Activated CD4-positive, alpha-beta T cell treated with anti-CD3 and anti-CD28 coated beads, Interleukin-2, amount 50 U/mL, for 24 hours (primary cell): ENCODE measurements at regions not wholly inside any gene's neighbourhood (a gene's known extent, or its start where the extent isn't known, plus 50 kb on each side); places are given as distances from the start of the nearest gene placed in this dataset.
"Not testable (repeated sequence)": the region's sequence is repeated elsewhere in the genome, so short reads cannot be mapped to it uniquely, and the experiment has no call there.

Experiments
- DNase-seq, 2 donors: peaks; one replicate each; pipeline ENCODE4 v3.0.0-alpha.2; 2020; ENCODE audit warnings: low read depth in 1 of 2, low spot score in 1 of 2

DNA sequence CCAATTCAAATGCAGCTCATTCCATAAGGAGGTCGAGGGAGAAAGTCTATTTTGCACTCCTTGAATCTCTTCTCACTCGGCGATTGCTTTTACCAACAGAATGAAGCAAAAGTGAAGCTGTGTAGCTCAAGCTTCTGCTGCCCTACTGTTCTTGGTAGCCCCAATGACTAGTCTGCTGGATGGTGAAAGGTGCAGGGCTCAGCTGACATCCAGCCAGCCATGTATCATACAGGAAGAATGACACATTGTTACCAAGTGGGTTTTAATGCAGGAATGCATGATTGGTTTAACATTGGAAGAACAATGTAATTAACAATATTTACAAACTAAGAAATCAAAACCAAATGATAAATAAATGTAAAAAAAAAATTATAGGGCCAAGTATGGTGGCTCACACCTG is 286.2 kb upstream of the HSFY2 start:
- no peak for DNase-seq

DNA sequence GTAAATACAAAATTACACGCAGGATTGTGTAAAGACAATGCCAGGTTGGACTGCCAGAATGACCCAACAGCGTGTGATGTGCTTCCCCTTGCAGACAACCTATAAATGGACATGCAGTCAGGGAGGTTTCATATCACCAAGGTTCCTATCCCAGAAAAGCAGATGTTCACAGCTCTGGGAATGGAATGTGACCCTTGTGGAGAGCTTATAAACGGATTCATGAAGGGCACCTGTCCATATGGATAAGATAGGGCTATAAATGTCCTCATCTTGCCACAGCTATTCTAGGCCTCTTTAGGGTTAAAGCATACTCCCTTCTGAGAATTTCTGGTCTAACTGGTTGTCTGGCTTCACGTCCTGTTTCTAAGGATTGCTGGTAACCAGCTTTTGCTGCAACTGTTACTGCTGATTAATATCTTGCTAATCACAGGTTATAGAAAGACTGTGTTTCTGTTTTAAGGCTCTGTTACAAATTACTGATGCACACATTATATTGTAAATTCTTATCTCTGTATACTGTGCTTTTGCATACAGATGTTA is 285.4 kb upstream of the HSFY2 start:
- DNase-seq, result no peak

DNA sequence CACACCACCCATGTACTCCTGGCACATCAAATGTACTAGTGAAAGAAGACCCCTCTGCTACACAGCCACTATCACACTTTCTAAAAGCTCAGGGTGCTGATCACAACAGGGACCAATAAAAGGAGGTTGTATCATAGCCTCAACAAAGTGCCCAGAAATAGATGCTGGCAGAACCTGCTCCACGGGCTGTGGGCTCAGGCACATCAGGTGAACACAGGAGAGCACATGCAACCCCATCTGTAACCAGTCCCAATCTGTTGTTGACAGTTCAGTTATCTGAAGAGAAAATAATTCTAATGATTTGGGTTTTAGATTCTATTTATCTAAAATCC is 282.6 kb upstream of the HSFY2 start:
- no peak for DNase-seq

DNA sequence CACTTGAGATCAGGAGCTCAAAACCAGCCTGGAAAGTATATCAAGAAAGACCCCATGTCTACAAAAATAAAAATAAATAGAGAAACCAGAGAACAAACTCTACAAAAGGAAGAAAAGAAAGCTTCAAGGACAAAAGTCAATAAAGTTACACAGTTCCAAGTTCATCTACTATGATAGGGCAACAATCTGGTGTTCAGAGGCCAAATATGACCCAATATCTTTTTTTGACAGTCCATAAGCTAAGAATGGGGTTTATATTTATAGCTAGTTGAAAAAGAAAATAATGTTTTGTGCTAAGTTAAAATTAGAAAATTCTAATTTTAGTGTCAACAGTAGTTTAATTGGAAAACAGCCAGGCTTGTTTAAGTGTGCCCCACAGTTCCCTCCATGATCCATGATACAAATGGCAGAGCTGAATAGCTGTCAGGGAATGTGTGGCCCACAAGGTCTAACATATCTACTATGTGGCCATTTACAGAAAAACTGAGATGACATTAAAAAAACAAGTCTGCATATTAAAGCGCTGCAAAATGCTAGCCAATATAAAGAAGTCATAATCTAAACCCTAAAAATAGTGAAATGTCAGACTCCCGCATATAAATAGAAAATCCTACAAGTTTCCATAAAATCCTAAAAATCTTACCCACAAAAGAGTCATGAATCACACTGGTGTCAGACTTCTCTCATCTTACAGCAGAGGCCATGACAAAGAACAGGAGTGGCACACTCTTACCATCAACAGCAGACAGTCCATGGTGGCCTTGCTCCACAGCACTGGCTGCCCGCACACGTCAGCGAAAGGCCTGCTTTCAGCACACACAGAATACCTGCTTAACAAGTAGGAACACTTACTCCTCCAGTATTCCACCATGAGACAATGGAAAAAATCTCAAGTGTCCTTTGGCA is 281.9 kb upstream of the HSFY2 start:
- DNase-seq, result no peak

DNA sequence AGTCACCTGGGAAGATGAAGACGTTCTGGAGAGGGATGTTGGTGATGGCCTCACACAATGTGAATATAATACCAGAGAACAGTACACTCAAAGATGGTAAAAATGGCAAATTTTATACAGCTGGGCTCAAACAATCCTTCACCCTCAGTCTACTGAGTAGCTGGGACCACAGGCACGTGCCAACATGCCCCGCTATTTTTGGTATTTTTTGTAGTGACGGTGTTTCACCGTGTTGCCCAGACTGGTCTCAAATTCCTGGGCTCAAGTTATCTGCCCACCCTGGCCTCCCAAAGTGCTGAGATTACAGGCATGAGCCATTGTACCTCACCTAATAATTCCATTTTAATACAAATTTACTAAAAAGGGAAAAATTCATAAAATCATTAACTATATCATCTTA is 280.3 kb upstream of the HSFY2 start:
- DNase-seq, result no peak

DNA sequence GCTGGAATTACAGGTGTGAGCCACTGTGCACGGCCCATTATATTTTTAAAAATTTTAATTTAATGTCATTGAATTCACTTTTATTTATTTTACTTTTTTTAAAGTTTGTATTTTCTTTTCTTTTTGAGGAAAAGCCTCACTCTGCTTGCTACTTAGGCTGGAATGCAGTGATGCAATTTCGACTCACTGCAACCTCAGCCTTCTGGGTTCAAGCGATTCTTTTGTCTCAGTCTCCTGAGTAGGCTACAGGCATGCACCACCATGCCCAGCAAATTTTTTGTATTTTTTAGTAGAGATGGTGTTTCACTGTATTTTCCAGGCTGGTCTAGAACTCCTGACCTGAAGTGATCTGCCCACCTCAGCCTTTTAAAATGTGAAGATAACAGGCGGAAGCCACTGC is 277.5 kb upstream of the HSFY2 start:
- DNase-seq, result no peak

DNA sequence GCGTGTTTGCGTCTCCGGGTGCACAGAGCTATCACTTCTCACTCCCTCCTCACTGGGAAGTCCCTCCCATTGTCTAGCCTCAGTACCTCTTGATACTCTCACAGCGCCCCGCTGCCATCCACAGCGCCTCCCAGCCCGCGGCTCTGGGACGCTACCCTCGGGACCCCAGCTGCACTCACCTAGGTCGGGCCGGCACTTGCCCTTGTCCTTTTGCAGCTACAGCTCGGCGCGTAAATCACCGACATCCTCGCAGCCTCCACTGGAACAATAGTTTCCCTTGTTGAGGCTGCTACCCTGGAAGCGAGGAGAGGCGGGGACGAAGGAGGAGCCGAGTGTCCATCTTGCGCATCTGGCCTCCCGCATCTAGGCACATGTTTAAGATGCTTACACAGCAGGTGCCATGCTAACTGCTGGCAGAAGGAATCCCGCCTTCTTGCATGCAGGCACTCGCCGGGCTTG is 269.5 kb upstream of the HSFY2 start:
- no peak for DNase-seq

DNA sequence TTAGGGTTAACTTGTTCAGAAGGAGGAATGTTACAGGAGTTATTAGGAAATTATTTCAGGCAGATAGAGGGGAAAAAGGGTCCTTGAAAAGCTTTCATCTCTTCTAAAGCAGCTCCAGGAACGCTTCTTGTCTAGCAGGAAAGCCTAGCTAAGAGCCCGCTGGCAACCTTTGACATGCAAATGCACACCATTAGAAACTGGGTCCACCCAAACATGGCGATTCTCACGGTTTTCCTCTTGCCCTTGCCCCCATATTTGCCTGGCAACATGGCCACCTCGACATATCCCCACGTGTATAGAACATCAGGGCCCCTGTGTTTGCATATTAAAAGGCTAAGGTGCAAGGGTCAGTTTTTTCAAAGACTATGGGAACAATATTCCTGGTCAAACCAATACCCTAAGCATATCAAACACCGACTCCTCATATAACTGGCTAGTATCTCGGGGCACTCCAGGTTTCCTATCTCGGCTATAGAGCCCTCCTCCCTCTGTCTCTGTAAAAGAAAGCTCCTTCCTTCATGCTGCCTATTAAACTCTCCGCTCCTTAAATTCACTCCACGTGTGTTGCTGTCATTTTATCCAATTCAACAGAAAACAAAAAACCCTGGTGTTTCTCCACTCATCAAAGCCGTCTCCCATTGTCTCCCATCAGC is 268.9 kb upstream of the HSFY2 start:
- DNase-seq, result no peak

DNA sequence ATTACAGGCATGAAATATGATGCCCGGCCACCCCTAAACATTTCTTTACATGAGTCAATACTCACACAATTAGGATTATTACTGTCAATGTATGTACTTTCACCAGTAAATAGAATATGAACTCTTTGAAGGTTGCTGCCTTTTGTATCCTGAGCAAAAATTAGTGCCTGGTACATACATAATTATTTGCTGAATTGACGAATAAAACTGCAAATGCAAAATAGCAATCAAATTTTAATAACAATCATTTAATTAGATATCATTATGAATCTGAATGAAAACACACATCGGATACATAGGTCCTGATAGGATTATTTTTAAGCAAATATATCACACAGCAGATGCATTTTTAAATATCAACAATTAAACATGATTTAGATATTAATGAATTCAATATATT is 253.1 kb upstream of the HSFY2 start:
- DNase-seq, result no peak

DNA sequence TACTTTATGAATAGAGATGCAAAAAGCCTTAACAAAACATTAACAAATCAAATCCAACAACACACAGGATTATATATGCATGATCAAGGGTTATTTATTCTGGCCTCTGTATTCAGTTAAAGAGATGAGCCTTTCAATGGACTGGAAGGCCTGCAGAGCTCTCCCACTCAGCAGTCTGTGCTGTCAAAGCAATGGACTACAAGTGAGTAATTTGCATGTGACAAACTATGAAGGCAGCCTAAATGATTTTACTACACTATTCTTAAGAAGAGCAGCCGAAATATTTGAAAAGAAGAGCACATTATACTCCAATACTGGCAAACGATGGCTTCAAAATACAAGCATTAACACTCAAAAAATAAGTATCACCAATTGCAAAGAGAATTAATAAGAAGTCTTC is 250.4 kb upstream of the HSFY2 start:
- no peak for DNase-seq

DNA sequence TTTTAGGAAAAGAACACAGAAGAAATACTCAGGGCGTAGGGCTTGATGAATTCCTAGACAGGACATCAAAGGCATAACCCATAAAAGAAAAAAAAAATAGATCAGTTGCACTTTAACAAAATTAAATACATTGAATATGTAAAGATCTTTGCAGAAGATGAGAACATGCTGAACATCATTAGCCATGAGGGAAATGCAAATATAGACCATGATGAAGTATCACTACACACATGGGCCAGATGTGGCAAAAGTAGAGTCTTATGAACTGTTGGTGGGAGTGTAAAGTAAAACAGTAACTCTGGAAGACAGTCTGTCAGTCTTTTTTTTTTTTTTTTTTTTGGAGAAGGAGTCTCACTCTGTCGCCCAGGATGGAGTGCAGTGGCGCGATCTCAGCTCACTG is 246.7 kb upstream of the HSFY2 start:
- DNase-seq, result no peak

DNA sequence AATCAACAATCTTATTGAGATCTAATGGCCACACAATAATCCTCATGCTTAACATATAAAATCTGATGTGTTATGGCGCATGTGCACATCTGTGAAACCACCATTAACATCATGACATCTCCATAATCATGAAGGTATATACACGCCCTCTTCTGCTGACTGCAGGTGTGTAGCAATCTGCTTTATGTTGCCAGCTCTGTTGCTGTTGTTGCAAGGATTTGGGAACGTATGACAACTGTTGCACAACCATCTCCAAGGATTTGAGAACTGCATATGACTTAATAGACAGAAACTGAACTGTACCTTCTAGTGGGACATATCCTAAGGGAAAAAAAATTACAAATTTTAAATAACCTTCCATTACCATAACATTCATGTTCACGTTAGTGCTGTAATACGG is 243.5 kb upstream of the HSFY2 start:
- no peak for DNase-seq

DNA sequence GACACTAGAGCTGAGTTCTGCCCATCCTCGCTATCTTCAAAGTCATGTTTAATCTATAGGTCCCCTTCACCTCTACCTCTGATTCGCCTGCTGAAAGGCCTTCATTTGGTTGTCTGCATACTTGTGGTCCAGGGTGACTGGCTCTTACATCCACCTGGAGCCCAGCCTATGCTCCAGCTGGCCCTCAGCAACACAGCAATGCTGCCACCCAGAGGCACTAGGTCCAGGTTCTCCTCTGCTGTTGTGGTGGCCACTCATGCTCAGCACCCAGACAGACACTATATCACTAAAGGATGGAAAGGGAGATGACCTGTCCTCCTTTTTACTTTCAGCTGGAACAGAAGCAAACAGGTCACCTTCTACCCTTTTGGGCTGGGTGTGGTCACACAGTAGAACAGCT is 242.3 kb upstream of the HSFY2 start:
- DNase-seq, result no peak

DNA sequence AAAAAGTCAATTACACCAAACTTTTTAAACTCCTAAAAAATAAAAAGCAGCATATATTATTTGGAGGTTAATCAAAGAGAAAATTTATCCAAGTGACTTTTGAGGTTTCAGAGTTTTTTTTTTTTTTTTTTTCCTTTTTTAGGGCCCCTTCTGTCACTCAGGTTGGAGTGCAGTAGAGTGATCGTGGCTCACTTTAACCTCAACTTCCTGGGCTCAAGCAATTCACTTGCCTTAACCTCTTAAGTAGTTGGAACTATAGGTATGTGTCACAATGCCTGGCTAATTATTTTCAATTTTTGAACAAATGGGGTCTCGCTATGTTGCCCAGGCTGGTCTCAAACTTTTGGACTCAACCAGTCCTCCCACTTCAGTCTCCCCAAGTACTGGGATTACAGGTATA is 241.7 kb upstream of the HSFY2 start:
- no peak for DNase-seq

DNA sequence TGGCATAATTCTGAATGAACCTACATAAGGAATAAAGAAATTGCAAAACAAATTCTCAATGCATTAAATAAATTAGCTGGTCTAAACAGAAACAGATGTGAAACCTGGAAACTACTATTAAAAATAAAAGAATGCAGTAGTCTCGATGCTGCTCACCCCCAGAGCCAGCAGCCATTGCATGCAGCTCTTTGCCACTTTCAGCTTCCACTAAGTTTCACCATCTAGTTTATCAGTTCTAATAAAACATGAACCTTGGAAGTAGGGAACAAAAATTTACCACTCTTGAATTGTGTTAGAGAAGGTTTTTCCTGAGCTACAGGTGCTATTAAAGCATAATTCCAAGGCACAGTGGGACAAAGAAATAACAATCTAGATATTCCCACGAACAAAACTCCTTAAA is 239.4 kb upstream of the HSFY2 start:
- DNase-seq, result no peak

DNA sequence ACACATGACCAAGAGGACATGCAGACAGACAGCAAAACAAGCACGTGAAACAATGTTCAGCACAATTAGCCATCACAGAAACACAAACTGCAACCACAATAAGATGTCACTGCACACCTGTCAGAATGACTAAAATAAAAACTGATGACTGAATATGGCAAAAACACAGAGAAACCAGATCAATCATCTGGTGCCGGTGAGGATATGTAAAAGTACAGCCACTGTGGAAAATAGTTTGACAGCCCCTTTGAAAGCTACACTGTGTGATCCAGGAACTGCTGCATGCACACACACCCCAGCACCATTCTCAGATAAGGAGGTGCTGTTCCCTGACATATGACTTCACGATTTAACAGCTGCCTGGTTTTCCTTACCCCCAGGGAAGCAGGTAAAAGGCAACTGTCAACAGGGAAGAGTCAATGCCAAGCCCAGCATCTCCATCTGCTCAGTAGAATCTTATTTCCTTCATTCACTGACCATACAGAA is 238.1 kb upstream of the HSFY2 start:
- no peak for DNase-seq

DNA sequence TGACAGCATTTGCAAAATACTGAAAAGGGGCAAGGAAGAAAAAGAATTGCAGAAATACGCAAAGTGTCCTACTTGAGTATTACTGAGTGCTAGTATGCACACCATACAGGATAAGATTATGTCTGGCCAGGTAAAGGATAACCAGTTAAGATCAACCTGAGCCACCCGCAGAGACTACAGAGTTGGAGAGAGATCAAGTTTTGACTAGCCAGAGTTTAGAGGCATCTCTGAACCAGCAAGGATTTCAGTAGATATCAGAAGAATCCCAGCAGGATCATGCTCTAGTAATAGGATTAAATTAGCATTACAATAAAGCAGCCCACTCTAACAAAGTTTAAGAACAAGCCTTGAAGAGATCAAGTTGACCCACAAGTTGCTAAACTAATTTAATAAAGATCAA is 232.7 kb upstream of the HSFY2 start:
- no peak for DNase-seq

DNA sequence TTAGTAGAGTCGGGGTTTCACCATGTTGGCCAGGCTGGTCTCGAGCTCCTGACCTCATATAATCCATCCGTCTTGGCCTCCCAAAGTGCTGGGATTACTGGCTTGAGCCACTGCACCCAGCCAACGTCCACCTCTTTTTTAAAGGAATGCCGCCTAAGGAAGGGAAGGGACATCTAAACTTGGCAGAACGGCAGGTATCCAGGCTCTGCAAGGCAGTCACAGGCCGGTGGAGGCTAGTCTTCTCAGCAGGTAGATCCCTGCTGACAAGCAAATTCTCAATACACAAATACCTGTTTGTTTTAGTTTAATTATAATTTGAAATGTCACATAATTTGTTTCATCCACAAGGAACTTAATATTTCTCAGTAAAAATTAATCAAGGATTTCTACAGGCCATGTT is 232.0 kb upstream of the HSFY2 start:
- no peak for DNase-seq

DNA sequence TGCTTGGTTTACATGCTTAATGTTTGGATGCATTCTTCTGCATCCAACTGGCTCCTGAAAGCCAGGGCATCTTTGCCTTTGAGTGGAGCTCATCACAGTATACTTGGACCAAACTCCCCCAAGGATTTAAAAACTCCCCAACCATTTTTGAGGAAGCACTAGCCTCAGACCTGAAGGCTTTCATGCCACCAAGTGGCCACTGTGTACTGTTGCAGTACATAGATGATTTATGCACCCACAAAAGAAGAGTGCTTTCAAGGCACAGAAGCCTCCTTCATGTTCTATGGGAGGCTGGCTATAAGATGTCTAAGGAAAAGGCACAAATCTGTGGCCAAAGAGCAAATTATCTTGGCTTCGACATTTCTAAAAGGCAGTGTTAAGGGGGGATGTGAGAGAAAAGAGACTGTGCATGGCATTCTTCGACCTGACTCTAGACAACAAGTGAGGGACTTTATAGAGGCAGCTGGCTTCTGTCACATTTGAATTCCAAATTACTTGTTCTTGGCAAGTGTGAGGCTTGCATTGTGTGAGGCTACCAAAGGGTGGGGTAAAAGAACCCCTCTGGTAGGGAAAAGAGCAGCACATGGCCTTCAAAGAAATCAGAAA is 224.2 kb upstream of the HSFY2 start:
- DNase-seq, result no peak

DNA sequence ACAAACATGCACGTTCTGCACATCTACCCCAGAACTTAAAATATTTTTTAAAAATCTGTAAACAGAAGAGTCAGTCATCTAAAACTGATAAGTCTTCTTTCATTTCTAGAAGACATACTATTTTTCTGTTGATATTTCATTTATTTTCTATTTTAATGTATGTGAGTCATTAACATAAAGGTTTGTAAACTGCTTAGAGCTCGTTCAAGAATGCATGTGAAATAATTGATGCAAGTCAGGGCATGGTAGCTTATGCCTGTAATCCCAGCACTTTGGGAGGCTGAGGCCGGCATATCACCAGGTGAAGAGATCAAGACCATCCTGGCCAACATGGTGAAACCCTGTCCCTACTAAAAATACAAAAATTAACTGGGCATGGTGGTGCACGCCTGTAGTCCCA is 219.9 kb upstream of the HSFY2 start:
- no peak for DNase-seq

DNA sequence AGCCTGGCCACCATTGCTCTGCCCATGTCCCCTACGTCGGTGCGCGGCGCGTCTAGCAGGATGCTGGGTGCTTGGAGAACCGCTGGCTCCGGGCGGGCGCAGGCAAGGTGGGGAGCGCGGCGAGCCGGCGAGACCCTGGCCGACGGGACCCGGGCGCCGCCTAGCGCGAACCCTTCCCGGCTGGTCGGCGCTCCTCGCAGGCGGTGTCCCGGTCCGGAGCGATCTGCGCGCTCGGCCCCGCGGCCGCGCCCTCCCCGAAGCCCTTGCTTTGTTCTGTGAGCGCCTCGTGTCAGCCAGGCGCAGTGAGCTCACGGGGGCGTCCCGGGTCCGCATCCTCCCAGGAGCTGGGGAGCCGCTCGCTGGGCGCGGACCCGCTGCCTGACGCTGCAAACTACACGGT is 219.1 kb upstream of the HSFY2 start:
- not testable (repeated sequence) for DNase-seq

DNA sequence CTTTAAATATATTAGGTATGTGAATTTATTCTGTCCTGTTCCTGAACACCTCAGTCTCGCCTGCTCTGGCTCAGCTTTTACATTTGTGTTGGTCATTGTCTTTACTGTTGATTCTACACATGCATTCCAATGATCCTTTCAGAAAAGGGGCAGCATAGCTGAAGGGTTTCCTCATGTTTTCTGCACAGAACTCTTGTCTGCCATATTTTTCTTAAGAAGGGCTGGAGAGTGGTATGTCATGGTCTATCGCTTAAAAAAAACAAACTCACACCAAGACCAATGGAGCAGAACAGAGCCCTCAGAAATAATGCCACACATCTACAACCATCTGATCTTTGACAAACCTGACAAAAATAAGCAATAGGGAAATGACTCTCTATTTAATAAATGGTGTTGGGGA is 215.8 kb upstream of the HSFY2 start:
- no peak for DNase-seq
